Brain microvascular endothelial cell (primary cell): ENCODE measurements at regions not wholly inside any gene's neighbourhood (a gene's known extent, or its start where the extent isn't known, plus 50 kb on each side); places are given as distances from the start of the nearest gene placed in this dataset.

Experiments used
- DNase-seq: peaks from one replicate; pipeline ENCODE4 v3.0.0-alpha.2; 2020
- H3K27ac ChIP-seq: fragments of 250-450 bp; sonication (Bioruptor Pico); 2 replicates; pipeline ENCODE4 v1.5.1; 2020; ENCODE audit warnings: mild to moderate bottlenecking, moderate library complexity
- H3K27me3 ChIP-seq: fragments of 250-450 bp; sonication (Bioruptor Pico); replicated peaks from 2 replicates; pipeline ENCODE4 v1.5.1; 2020; ENCODE audit warnings: mild to moderate bottlenecking
- H3K36me3 ChIP-seq: fragments of 250-450 bp; sonication (Bioruptor Pico); replicated peaks from 2 replicates; pipeline ENCODE4 v1.5.1; 2020; ENCODE audit warnings: mild to moderate bottlenecking
- H3K4me3 ChIP-seq: 2 replicates; pipeline ENCODE4 v1.5.1; 2011; ENCODE audit warnings: low read depth, mild to moderate bottlenecking, control low read depth, low read length, moderate library complexity
- in situ Hi-C: cut with HindIII; loops from 2 replicates; pipeline ENCODE4 v1.10.0; 2017; ENCODE audit warnings: low sequenced_read_pairs, low pct_ligation_motif_present
- TF ChIP-seq, protein P1 (sequence below): IDR thresholded peaks from 2 replicates; pipeline ENCODE4 v1.5.1; 2011; ENCODE audit warnings: low read depth, mild to moderate bottlenecking, moderate library complexity, low read length, control low read depth, inconsistent platforms; ENCODE audit errors: missing control alignments

DNA sequence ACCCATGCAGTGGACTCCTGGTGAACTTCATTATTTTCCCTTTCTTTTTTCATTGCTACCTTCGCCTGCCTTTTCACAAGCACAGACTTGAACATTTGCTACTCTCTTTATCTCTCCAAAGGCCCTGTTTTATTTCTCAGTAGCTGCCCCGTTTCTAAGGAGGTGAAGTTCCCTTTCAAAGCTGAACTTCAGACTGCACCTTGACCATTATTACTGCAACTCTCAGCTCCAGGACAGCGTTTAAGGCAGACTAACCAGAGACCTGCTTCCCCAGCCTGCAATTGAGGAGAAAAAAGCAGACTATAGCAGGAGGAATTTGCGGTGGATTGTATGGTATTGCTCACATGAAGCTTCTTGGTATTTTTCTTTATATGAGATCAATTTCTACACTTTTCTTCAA, 460.7 kb downstream of the CBLN4 start:
- Histone ChIP-seq H3K4me3 (no peak overlapping the region), H3K36me3 (no peaks in the 10 kb centered on the region), H3K27me3 (no peaks in the 10 kb centered on the region), H3K27ac (no peak overlapping the region)
- DNase-seq = no peak
- in situ Hi-C loops = no loop called here
- TF ChIP-seq, protein P1, sequence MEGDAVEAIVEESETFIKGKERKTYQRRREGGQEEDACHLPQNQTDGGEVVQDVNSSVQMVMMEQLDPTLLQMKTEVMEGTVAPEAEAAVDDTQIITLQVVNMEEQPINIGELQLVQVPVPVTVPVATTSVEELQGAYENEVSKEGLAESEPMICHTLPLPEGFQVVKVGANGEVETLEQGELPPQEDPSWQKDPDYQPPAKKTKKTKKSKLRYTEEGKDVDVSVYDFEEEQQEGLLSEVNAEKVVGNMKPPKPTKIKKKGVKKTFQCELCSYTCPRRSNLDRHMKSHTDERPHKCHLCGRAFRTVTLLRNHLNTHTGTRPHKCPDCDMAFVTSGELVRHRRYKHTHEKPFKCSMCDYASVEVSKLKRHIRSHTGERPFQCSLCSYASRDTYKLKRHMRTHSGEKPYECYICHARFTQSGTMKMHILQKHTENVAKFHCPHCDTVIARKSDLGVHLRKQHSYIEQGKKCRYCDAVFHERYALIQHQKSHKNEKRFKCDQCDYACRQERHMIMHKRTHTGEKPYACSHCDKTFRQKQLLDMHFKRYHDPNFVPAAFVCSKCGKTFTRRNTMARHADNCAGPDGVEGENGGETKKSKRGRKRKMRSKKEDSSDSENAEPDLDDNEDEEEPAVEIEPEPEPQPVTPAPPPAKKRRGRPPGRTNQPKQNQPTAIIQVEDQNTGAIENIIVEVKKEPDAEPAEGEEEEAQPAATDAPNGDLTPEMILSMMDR = no peak

- DNase-seq = no peak
- in situ Hi-C loops = no loop called here
- H3K27me3 ChIP-seq = no peaks in the 10 kb centered on the region
- no peak overlapping the region for H3K27ac ChIP-seq
- no peak overlapping the region for H3K4me3 ChIP-seq
- no peaks in the 10 kb centered on the region for H3K36me3 ChIP-seq
- TF ChIP-seq, protein P1 = no peak
Measured at GRCh38 chr20:55540486-55540885, 464.8 kb downstream of the CBLN4 start.

DNA sequence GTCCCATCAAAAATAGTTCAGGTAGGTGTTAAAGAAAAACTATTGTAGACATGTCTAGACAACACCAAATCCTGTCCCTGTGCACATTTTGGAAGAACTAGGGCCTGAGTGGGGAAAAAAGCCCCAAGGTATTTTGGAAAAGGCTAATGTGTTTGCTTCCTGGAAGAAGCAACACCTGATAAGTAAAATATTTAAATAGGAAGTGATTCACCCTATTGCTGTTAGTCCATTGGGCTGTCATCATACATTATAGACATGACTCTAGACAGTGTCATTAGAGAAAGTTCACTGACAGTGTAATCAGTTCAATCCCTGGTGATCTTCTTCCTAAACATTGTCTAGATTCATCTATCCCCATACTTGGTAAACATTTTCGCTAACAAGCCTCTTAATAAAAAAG, 465.3 kb downstream of the CBLN4 start:
- no peaks in the 10 kb centered on the region for H3K36me3 ChIP-seq
- DNase-seq = no peak
- no peaks in the 10 kb centered on the region for H3K27me3 ChIP-seq
- no peak overlapping the region for H3K27ac ChIP-seq
- no peak overlapping the region for H3K4me3 ChIP-seq
- in situ Hi-C loops = no loop called here
- TF ChIP-seq, protein P1 = no peak

- in situ Hi-C loops = no loop called here
- Histone ChIP-seq H3K27me3 (no peaks in the 10 kb centered on the region), H3K4me3 (no peak overlapping the region), H3K27ac (no peak overlapping the region), H3K36me3 (no peaks in the 10 kb centered on the region)
- DNase-seq = no peak
- TF ChIP-seq, protein P1 = no peak
Measured at GRCh38 chr20:55538261-55538908, 466.9 kb downstream of the CBLN4 start.

DNA sequence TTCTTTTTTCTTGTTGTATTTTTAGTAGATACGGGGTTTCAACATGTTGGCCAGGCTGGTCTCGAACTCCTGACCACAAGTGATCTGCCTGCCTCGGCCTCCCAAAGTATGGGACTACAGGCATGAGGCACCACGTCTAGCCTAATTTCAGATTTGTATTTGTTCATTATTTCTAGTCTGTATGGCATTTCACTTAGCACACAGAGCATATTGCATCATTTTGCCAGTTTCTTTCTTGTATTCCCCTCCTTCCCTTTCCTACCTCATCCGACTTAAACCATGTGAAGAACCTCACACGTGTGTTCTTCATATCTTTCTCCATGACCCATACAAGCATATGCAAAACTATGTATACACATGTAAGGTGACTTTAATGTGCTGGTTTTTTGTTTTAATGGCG, 470.0 kb downstream of the CBLN4 start:
- TF ChIP-seq, protein P1 = no peak
- Histone ChIP-seq H3K27ac (no peak overlapping the region), H3K27me3 (no peaks in the 10 kb centered on the region), H3K4me3 (no peak overlapping the region), H3K36me3 (no peaks in the 10 kb centered on the region)
- DNase-seq = no peak
- in situ Hi-C loops = no loop called here

GRCh38 chr20:55533632-55534031, 471.7 kb downstream of the CBLN4 start:
- Histone ChIP-seq H3K27me3 (no peaks in the 10 kb centered on the region), H3K36me3 (no peaks in the 10 kb centered on the region), H3K27ac (no peak overlapping the region), H3K4me3 (no peak overlapping the region)
- in situ Hi-C loops = no loop called here
- no peak for DNase-seq
- TF ChIP-seq, protein P1 = no peak
